Iris pigment epithelial cell (primary cell): ENCODE measurements at regions not wholly inside any gene's neighbourhood (a gene's known extent, or its start where the extent isn't known, plus 50 kb on each side); places are given as distances from the start of the nearest gene placed in this dataset.
"Not testable (repeated sequence)": the region's sequence is repeated elsewhere in the genome, so short reads cannot be mapped to it uniquely, and the experiment has no call there.

Experiments
- DNase-seq: peaks from one replicate; pipeline ENCODE4 v3.0.0-alpha.2; 2011; ENCODE audit warnings: low read depth

DNA sequence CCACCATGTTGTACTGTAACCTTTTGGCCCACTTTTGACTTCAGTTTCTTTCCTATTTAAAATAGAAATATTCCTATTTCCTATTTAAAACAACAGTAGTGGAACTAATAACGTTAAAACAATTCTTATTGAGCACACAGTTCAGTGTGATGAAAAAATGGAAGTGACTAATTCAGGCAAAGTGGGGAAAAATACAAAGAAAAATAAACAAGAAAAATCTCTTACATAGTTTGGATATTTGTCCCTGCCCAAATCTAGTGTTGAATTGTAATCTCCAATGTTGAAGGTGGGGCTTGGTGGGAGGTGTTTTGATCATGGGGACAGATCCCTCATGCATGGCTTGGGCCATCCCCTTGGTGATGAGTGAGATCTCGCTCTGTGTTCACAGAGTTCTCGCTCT is 198.1 kb upstream of the CPHXL start:
- peak; percentile 31 for DNase-seq

DNA sequence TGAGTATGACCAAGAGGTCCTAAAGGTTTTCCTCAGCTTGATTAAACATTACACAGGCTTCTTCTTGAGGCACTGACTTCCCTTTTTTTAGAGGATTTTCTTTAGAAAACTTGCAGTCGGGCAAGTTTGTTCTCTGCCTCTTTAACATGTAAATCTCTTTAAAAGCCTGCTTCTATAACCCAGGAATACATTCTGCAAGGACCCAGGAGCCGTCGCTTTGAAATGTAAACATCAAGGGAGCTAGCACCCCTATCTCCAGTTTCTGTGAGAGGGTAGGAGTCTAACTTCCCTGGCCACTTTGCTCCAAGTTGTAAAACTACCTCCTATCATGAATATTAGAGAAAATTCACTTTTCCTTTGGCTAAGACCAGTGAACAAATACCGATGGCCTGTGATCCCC is 201.5 kb upstream of the CPHXL start:
- no peak for DNase-seq

- peak; percentile 86 for DNase-seq
Observed at GRCh38 chr16:75928295-75928694, 202.0 kb upstream of the CPHXL start.

- no peak for DNase-seq
Observed at GRCh38 chr16:75929046-75929445, 202.8 kb upstream of the CPHXL start.

- peak; percentile 95 for DNase-seq
Observed at GRCh38 chr16:75931043-75931442, 204.8 kb upstream of the CPHXL start.

DNA sequence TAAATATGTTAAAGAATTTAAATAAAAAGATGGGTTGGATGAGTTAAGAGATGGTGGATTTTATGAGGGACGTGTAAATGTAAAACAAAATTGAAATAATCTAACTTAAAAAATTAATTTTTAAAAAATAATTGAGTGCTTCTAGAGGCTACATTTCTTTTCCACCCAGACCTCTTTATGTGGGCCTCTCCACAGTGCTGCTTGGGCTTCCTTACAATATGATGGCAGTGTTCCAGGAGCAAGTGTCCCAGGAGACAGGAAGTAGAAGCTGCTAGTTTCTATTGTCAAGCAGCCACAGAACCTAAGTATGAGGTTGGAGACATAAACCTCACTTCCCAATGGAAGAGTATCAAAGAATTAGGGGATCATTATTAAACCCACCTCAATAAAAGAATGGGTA is 205.7 kb upstream of the CPHXL start:
- no peak for DNase-seq

GRCh38 chr16:75938818-75939217 is 212.5 kb upstream of the CPHXL start:
- DNase-seq, result no peak

DNA sequence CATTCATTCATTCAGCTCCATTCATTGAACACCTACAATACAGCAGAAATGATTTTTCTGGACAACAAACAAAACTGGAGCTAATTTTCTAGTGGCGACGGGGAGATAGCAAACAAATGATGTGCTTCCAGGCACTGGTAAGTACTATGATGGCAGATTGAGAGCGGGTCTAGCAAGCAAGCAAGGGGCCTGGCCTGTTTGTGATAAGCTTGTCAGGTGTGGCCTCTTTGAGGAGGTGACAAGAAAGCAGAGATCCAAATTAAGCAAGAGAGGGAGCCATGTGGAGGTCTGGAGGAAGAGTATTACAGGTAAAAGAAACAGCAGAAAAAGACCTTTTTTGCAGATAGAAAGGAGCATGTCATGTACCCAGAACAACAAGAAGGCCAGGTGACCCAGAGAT is 216.1 kb upstream of the CPHXL start:
- no peak for DNase-seq

DNA sequence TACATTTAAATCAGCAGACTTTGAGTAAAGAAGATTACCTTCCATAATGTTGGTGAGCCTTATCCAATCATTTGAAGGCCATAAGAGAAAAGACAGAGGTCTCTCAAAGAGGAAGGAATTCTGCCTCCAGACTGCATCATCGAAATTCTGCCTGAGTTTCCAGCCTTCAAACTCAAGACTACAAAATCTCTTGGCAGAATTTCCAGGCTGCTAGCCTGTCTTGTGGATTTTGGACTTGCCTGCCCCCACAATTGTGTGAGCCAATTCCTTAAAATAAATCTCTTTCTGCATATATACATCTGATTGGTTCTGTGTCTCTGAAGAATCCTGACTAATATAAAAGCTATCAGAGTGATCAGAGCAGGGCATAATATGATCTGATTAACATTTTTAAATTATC is 216.6 kb upstream of the CPHXL start:
- DNase-seq, result no peak

DNA sequence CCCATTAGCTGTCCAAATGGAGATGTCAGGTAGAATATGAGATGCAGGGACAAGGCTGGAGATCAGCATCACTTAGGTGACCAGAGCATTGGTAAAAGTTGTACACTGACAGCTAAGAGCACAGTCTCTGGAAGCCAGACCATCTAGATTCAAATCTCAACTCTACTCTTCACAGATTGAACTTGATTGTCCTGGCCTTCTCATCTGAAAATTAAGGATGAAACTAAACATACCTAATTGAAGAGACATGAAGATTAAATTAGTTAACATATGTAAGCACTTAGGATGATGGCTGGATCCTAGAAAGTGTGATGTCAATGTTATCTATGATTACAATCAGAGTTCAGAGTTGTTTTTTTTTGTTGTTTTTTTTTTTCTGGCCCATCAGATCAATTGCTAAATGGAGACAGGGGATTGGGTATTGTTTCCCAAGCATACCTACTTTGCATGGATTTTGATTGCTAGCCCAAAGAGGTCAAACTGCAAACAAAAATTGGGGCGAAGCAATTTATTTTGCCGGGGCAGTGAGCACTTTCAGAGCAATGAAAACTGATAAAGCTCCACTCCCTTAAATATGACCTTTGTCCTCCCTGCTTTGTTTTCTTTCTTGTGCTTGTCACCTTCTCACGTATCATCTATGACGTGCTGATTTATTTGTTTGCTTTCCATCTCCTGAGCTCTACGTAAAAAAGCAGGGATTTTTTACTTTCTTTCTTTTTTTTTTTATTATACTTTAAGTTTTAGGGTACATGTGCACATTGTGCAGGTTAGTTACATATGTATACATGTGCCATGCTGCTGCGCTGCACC is 217.6 kb upstream of the CPHXL start:
- no peak for DNase-seq

DNA sequence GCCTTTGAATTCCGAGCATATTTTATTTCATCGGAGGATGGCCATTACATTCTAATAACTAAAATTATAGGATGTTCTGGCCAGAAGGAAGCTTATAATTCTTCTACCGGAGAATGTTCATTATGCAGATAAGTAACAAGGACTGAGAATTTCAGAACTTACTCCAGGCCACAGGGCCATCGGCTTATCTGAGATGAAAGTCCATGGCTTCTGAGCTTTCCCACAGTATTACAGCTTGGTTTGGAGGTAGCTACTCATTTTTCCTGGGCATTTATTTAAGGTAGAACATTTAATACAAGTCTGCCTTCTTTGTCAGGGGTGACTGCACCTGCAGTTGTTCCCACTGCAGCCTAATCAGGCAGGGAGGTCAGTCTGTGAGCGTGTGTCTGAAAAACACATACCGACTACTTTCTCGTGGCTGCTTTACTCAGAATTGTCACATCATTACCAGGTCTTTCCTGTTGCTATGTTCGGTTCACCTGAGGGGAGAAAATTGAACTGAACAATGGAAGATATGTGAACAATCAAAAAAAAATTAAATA is 219.7 kb upstream of the CPHXL start:
- DNase-seq, result no peak

DNA sequence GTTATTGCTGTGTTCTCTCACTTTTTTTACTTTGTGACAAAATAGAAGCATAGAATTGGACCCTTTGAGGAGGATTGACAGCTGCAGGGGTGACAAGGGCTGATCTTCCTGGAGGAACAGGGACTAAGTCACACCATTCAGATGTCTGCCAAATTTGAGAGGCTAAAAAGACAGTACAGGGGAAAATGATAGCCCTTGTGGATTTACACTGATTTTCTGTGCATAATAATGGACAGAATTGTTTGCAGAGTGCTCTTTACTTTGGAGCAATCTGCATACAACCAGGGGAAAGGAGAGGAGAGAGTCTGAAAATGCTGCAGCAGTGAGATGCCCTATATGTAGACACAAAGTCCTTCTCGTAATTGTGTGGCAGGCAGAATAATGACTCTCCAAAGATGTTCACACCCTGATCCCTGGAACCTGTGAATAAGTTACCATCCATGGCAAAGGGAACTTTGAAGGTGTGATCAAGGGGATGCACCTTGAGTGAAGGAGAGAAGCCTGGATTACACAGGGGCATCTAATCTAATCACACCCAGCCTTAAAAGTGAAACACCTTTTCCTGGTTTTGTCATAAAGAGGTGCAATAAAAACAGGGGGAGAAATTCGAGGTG is 221.4 kb upstream of the CPHXL start:
- no peak for DNase-seq

GRCh38 chr16:75948441-75948840 is 222.2 kb upstream of the CPHXL start:
- no peak for DNase-seq

DNA sequence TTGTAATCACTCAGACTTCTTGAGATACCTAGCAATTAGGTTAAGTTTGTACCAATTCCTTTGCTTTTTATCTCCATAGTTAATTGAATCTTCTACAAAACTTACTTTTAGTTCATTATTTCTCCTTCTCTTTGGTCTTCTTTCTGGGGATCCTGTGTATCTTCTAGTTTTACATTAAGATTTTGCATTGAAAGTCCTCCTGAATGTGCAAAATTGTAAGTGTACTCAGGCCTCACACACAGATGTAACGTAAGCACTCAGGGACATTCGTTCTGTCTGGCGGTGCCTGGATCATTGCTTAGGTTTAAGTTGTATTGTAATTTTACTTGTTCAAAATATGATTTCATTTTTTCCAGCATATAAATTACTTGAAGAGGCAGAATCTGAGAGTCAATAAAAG is 222.6 kb upstream of the CPHXL start:
- DNase-seq, result no peak

DNA sequence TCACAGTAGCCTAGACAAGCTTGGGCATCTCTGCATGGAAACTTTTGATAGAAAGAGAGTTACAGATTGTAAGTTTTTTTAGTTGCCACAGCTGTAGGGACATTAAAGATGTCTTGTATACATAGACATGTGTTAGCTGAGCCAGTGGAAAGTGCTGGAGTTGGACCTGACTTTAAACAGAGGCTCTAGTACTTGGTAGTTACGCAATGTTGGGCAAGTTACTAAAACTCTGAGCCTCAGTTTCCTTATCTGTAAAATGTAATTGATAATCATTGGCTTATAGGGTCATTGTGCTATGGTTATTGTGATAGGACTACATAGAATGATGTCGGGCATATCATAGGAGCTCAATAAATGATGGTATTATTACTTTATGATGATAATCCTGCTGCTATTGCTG is 225.8 kb upstream of the CPHXL start:
- DNase-seq, result no peak

GRCh38 chr16:75957870-75958269 is 231.6 kb upstream of the CPHXL start:
- DNase-seq, result no peak

DNA sequence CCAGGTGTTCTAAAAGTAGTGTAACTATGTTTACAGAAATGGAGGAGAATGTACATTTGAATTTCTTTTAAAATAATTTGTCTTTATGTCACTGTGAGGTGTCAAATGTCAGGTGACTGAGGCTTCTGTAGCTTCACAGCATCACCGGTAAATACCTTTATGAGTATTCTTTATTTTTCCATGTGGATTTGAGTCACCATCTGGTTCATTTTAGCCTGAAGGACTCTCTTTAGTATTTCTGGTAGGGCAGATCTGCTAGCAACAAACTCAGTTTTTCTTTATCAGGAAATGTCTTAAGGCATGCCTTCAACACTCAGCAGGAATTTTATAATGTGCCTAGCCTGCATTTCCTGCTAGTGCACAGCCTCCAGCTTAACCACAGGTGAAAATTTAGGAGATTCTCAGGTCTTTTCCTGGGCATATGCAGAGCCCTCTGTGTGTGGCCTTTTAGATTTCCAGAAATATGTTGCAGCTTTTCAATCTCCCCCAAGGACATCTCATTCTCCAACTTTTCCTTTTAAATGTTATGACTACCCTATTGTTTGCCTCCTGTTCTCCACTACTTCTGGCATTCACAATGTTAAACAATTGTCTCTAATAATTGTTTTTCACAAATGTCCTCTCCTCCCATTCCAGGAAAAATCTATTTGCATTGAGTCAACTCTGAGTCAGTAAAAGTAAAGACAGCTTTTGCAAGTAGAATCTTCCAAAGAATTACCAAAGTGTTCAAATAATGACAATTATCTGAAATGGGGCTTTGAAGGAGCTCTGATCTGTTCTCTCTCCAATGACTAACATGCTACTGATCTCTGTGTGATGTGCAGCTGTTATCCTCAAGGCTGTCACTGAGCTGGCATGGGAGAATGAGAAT is 239.4 kb upstream of the CPHXL start:
- DNase-seq, result no peak

DNA sequence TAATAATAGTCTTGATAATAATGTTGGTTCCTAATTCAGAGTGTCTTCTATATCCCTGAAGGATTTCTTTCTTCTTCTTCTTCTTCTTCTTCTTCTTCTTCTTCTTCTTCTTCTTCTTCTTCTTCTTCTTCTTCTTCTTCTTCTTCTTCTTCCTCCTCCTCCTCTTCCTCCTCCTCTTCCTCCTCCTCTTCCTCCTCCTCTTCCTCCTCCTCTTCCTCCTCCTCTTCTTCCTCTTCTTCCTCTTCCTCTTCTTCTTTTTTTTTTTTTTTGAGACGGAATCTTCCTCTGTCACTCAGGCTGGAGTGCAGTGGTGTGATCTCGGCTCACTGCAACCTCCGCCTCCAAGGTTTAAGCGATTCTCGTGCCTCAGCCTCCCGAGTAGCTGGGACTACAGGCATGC is 242.8 kb upstream of the CPHXL start:
- not testable (repeated sequence) for DNase-seq

- no peak for DNase-seq
Observed at GRCh38 chr16:75971334-75971733, 245.0 kb upstream of the CPHXL start.

DNA sequence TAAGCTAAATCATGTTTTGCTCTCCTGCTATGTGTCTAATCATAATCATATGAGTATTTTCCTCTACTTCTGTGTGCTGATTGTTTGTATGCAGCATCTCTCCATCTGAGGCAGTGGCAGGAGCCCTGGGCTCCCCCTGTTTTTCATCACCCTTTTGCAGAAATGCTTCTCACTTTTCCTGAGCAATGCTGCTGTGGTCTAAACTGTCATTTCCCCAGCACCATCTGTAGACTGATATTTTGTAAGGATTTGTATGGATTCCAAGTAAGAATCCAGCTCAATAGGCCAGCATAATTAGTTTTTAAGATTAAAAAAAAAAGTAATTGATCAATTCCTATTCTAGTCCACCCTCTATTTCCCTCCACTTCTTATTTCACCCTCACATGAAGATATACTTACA is 257.0 kb upstream of the CPHXL start:
- DNase-seq, result no peak

DNA sequence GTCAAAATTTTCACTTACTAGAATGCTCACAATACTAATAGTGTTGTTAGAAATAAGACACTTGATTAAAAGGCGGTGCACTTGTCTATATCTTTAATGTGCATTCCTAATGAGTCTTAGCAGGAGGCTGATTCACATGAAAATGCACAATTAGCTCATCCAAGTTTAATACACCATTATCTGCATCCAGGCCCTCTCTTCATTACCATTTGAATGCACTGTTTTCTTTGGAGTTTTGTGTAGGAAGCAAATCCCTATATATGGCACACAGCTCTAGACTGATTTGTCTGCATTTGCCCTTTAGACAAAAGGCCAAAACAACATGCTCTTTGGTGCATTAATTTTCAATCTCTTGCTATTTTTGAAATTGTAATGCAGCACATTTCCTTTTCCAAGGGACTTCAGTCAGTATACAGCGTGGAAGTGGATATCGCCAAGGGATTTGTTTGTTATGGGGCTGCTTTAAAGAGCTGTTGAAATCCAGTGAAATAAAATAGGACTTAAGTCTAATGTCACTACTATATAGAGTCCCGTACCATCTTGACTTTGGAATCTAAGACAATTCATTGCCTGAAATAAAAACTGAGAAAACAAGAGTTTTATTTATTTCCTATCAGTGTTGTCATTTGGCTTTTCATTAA is 257.6 kb upstream of the CPHXL start:
- no peak for DNase-seq

GRCh38 chr16:75987323-75987722 is 261.0 kb upstream of the CPHXL start:
- no peak for DNase-seq
